ENCODE measurements at regions not wholly inside any gene's neighbourhood (a gene's known extent, or its start where the extent isn't known, plus 50 kb on each side); places are given as distances from the start of the nearest gene placed in this dataset.

- DNase-seq, result no peak
Observed at GRCh38 chr12:114917307-114917706, 233.3 kb upstream of the TBX3 start.

- DNase-seq, result peak; percentile 94
Observed at GRCh38 chr12:114916541-114916940, 232.6 kb upstream of the TBX3 start.

GRCh38 chr12:114916124-114916523, 232.1 kb upstream of the TBX3 start:
- peak; percentile 85 for DNase-seq

GRCh38 chr12:114913871-114914801, 230.2 kb upstream of the TBX3 start:
- DNase-seq, result peak; percentile 69

GRCh38 chr12:114912811-114913210, 228.8 kb upstream of the TBX3 start:
- DNase-seq, result no peak

- DNase-seq, result no peak
Observed at GRCh38 chr12:114911196-114911595, 227.2 kb upstream of the TBX3 start.

GRCh38 chr12:114904254-114905003, 220.5 kb upstream of the TBX3 start:
- DNase-seq, result peak; percentile 76

- DNase-seq, result peak; percentile 80
Observed at GRCh38 chr12:114903083-114903691, 219.2 kb upstream of the TBX3 start.

GRCh38 chr12:114902665-114903064, 218.7 kb upstream of the TBX3 start:
- no peak for DNase-seq

GRCh38 chr12:114901316-114901715, 217.3 kb upstream of the TBX3 start:
- no peak for DNase-seq

- DNase-seq, result no peak
Observed at GRCh38 chr12:114898159-114898558, 214.2 kb upstream of the TBX3 start.

- DNase-seq, result peak; percentile 84
Observed at GRCh38 chr12:114895827-114896226, 211.9 kb upstream of the TBX3 start.

- DNase-seq, result no peak
Observed at GRCh38 chr12:114895081-114895480, 211.1 kb upstream of the TBX3 start.

- no peak for DNase-seq
Observed at GRCh38 chr12:114894076-114894475, 210.1 kb upstream of the TBX3 start.

GRCh38 chr12:114888928-114889584, 205.1 kb upstream of the TBX3 start:
- DNase-seq, result no peak

- DNase-seq, result no peak
Observed at GRCh38 chr12:114888448-114888847, 204.5 kb upstream of the TBX3 start.

- no peak for DNase-seq
Observed at GRCh38 chr12:114885501-114885900, 201.5 kb upstream of the TBX3 start.

- no peak for DNase-seq
Observed at GRCh38 chr12:114884575-114884974, 200.6 kb upstream of the TBX3 start.

GRCh38 chr12:114882083-114882482, 198.1 kb upstream of the TBX3 start:
- DNase-seq, result no peak

- no peak for DNase-seq
Observed at GRCh38 chr12:114879354-114879753, 195.4 kb upstream of the TBX3 start.

GRCh38 chr12:114878781-114879180, 194.8 kb upstream of the TBX3 start:
- DNase-seq, result no peak

- DNase-seq, result no peak
Observed at GRCh38 chr12:114876968-114877680, 193.1 kb upstream of the TBX3 start.
